Activated T-helper 2 cell treated with anti-CD3 and anti-CD28 coated beads, Interferon-gamma antibody, Interleukin-2, Interleukin-4, amounts not matched to agents 10 μg/mL and 5 μg/mL and 100 μg/mL, durations not matched to agents 14 hours and 24 hours and 36 hours (primary cell): ENCODE measurements at regions not wholly inside any gene's neighbourhood (a gene's known extent, or its start where the extent isn't known, plus 50 kb on each side); places are given as distances from the start of the nearest gene placed in this dataset.

Source experiments
- DNase-seq: peaks from one replicate; pipeline ENCODE4 v3.0.0; 2021; ENCODE audit warnings: low spot score
- H3K27ac Mint-ChIP-seq: one replicate; pipeline ENCODE4 v1.8.0; 2021; ENCODE audit warnings: mixed read lengths
- H3K27me3 Mint-ChIP-seq: one replicate; pipeline ENCODE4 v1.8.0; 2021; ENCODE audit warnings: low read depth, mixed read lengths
- H3K36me3 Mint-ChIP-seq: one replicate; pipeline ENCODE4 v1.8.0; 2021; ENCODE audit warnings: low read depth, mixed read lengths
- H3K4me1 Mint-ChIP-seq: one replicate; pipeline ENCODE4 v1.8.0; 2021; ENCODE audit warnings: low read depth, mixed read lengths
- H3K4me3 Mint-ChIP-seq: one replicate; pipeline ENCODE4 v1.8.0; 2021; ENCODE audit warnings: low read depth, mild to moderate bottlenecking, moderate library complexity, mixed read lengths
- H3K9me3 Mint-ChIP-seq: one replicate; pipeline ENCODE4 v1.8.0; 2021; ENCODE audit warnings: mixed read lengths
- intact Hi-C: fragments of 100-400 bp; cut with micrococcal nuclease; formaldehyde crosslinking; loops from one replicate; pipeline ENCODE4 v1.15.1; 2023

DNA sequence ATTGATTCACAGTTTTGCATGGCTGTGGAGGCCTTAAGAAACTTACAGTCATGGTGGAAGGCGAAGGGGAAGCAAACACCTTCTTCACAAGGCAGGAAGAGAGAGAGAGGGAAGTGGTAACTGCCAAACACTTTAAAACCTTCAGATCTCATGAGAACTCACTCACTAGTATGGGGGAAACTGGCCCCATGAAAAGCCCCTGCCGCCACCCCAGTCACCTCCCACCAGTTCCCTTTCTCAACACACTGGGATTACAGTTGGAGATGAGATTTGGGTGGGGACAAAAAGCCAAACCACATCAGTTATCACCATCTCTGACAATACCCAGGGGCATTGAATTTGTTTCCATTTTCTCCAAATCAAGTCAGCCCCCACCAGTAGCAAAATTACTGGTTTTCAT, 740.4 kb downstream of the GATA3 start:
- peaks cover 11% of the 10 kb centered on the region for H3K4me1 Mint-ChIP-seq
- intact Hi-C loops, result no loop called here
- H3K27me3 Mint-ChIP-seq, result no peaks in the 10 kb centered on the region
- no peak for DNase-seq
- peaks cover 31% of the 10 kb centered on the region for H3K36me3 Mint-ChIP-seq
- peak overlapping the region; percentile 72 for H3K27ac Mint-ChIP-seq
- peaks cover 33% of the 10 kb centered on the region for H3K9me3 Mint-ChIP-seq
- no peak overlapping the region for H3K4me3 Mint-ChIP-seq

DNA sequence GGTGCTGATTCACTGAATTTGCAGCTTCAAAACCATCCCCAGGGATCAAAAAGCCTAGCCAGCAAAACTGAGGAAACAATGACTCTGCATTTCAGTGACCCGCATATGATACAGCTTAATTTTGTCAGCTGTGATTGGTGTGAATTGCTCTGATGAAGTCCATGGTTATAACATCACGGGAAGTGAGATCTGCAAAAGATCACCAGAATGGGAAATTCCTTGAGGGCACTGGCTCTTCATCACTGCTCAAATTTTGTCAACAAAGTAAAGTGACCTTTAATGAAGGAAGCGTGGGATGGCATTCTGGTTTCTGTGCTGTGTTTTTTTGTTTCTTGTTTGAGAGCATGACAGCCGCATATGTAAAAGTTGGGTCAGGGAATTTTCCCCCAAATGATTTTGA, 745.9 kb downstream of the GATA3 start:
- Mint-ChIP-seq H3K9me3 (peaks cover 20% of the 10 kb centered on the region), H3K4me3 (no peak overlapping the region), H3K4me1 (peaks cover 16% of the 10 kb centered on the region), H3K27ac (peak overlapping the region; percentile 40), H3K27me3 (no peaks in the 10 kb centered on the region), H3K36me3 (peaks cover 26% of the 10 kb centered on the region)
- no peak for DNase-seq
- intact Hi-C loops, result loop anchor here (1.0 kb wide), 2 partner anchors 30 to 384 kb away; no protein-coding TSS in a partner anchor

DNA sequence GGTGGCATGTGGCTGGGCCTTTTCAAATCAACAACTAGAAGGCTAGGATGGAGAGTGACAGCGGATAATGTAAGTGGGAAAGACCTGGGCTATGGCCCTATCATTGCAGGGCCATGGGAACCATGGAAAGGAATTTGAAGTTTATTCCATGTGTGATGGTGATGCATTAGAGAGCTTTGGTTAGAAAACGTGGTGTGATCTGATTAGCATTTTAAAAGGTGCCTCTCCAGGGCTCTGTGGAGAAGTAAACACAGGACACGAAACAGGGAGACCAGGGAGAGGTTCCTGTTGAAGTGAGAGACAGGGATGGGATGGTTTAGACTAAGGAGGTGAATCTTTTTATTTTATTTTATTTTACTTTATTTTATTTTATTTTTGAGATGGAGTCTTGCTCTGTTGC, 749.5 kb downstream of the GATA3 start:
- Mint-ChIP-seq H3K27me3 (no peaks in the 10 kb centered on the region), H3K9me3 (peaks cover 22% of the 10 kb centered on the region), H3K36me3 (peaks cover 30% of the 10 kb centered on the region), H3K4me3 (no peak overlapping the region), H3K27ac (no peak overlapping the region), H3K4me1 (peaks cover 17% of the 10 kb centered on the region)
- intact Hi-C loops, result no loop called here
- no peak for DNase-seq

DNA sequence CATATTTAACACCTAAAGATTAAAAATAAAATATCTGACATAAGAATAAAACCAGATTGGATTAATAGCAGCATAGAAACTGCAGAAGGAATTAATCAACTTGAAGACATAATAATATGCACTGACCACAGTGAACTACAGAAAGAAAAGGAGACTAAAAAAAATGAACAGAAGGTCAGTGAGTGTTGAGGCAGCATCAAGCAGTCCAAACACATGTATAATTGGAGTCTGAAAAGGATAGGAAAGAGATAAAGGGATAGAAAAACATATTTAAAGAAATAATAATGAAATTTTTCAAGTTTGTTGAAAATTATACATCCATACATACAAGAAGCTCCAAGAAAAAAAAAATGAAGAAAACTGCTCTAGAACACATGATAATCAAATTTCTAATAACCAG, 756.2 kb downstream of the GATA3 start:
- intact Hi-C loops, result no loop called here
- DNase-seq, result no peak
- peaks cover 26% of the 10 kb centered on the region for H3K36me3 Mint-ChIP-seq
- no peaks in the 10 kb centered on the region for H3K27me3 Mint-ChIP-seq
- no peak overlapping the region for H3K4me3 Mint-ChIP-seq
- H3K27ac Mint-ChIP-seq, result no peak overlapping the region
- peaks cover 34% of the 10 kb centered on the region for H3K9me3 Mint-ChIP-seq
- H3K4me1 Mint-ChIP-seq, result peaks cover 6% of the 10 kb centered on the region

DNA sequence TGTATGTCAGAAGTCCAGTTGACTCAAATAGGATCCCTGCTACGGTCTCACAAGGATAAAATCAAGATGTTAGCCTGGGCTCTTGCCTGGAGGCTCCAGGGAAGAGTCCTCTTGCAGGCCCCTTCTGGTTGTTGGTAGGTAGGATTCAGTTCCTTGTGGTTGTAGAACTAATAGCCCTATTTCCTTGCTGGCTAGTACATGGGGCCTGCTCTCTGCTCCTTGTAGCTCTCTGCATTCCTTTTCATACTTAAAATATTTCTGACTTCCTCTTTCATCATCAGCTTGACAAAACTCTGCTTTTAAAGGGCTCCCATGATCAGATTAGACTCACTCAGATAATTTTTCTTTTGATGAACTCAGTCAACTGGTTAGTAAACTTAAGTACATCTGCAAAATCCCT, 756.7 kb downstream of the GATA3 start:
- no peak overlapping the region for H3K4me3 Mint-ChIP-seq
- peaks cover 6% of the 10 kb centered on the region for H3K4me1 Mint-ChIP-seq
- no peak for DNase-seq
- peaks cover 32% of the 10 kb centered on the region for H3K9me3 Mint-ChIP-seq
- H3K36me3 Mint-ChIP-seq, result peaks cover 25% of the 10 kb centered on the region
- intact Hi-C loops, result no loop called here
- H3K27me3 Mint-ChIP-seq, result no peaks in the 10 kb centered on the region
- no peak overlapping the region for H3K27ac Mint-ChIP-seq

DNA sequence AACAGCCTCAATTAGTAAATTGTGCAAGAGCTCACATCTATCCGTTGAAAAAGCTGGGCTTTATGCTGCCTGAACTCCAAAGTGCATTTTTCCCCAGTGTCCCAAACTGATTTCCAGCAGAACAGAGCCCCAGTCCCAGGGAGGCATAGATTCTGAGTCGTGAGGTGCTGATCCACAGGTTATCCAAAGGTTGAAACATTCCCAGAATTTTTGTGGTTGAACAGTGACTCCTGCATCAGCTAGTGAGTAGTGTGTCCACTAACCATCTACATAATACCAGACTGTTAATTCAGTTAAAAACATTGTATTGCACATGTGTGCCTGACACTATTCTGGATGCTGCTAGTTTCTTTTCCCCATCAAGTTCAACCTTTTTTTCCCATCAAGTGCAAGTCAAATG, 761.5 kb downstream of the GATA3 start:
- H3K4me1 Mint-ChIP-seq, result peaks cover 3% of the 10 kb centered on the region
- H3K27ac Mint-ChIP-seq, result no peak overlapping the region
- peaks cover 16% of the 10 kb centered on the region for H3K9me3 Mint-ChIP-seq
- H3K36me3 Mint-ChIP-seq, result peaks cover 9% of the 10 kb centered on the region
- intact Hi-C loops, result no loop called here
- no peaks in the 10 kb centered on the region for H3K27me3 Mint-ChIP-seq
- DNase-seq, result no peak
- H3K4me3 Mint-ChIP-seq, result no peak overlapping the region

DNA sequence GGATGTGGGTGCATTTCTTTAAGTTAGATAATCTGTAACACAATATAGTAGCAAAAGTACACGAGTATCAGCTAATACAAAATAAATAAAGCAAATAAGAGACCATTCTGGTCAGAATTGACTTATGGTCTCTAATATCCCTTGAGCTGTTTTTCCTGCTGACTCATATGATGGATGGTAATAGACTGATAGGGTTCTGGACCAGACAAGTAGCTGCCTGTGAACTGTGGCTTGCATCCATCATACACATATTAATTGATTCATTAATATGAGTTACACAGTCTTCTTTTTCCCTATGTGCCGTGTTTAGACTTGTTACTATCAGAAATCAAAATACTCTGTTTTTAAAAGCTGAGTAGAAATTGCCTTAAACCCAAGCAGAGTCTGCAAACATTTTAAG, 762.8 kb downstream of the GATA3 start:
- no peak for DNase-seq
- Mint-ChIP-seq H3K27ac (no peak overlapping the region), H3K9me3 (peaks cover 12% of the 10 kb centered on the region), H3K4me1 (peaks cover 3% of the 10 kb centered on the region), H3K36me3 (peaks cover 5% of the 10 kb centered on the region), H3K27me3 (no peaks in the 10 kb centered on the region), H3K4me3 (no peak overlapping the region)
- intact Hi-C loops, result no loop called here

DNA sequence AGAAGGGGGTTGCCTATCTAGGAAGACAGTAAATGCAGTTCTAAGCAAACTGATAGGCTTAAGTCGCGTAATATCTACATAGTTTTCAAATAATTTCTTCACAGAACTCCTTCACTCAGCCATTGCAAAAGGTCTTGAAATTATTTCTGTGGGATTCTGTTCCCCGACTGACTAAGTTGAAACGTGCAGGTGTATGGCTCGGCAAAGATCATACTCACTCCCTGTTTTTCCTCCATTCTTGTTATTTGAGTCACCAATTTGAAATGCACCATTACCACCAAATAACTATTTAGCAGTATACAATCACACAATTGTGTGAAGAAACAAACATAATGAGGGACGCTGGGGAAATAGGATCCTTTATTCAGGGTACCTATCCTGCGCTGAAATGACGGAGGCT, 771.1 kb downstream of the GATA3 start:
- DNase-seq, result no peak
- peaks cover 3% of the 10 kb centered on the region for H3K36me3 Mint-ChIP-seq
- H3K4me1 Mint-ChIP-seq, result peaks cover 14% of the 10 kb centered on the region
- no peak overlapping the region for H3K4me3 Mint-ChIP-seq
- H3K27me3 Mint-ChIP-seq, result no peaks in the 10 kb centered on the region
- intact Hi-C loops, result no loop called here
- H3K9me3 Mint-ChIP-seq, result peaks cover 2% of the 10 kb centered on the region
- no peak overlapping the region for H3K27ac Mint-ChIP-seq

DNA sequence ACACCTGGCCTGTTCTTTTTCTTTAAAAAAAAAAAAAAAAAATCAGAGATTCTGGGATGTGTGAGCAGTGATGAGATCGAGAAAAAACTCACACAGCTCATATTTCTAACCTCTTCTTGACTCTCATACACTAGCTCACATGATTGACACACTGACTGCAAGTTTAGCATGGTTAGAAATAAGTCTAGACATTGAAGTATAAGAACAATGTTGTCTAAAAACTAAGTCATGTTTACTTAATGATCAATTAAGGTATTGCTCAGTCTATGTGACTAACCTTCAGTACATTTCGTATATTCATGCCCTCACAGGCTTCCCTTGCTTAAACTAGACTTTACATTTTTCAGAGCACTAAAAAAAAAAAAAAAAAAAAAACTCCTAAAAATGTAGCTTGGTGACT, 775.1 kb downstream of the GATA3 start:
- Mint-ChIP-seq H3K9me3 (peaks cover 6% of the 10 kb centered on the region), H3K27ac (peak overlapping the region; percentile 85), H3K4me3 (no peak overlapping the region), H3K4me1 (peaks cover 32% of the 10 kb centered on the region), H3K27me3 (no peaks in the 10 kb centered on the region), H3K36me3 (peaks cover 6% of the 10 kb centered on the region)
- intact Hi-C loops, result no loop called here
- DNase-seq, result no peak

DNA sequence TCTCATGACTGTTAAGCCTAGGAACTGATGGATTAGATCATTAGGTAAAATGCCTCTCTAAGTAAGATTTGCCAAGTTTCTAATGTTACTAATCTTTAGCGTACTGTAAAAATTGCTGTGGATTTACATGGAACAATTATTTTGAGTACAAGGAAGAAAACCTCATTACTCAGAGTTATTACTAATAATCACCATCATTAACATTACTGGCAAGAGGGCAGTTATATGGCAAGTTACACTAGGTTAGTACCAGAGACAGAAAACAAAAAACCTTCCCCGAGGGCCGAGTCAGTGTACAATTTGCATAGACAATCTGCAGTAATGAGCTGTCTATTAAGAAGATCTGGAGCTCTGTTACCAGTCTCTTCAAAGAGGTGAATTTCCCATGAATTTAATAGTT, 775.6 kb downstream of the GATA3 start:
- Mint-ChIP-seq H3K4me3 (no peak overlapping the region), H3K27ac (peak overlapping the region; percentile 85), H3K27me3 (no peaks in the 10 kb centered on the region), H3K36me3 (peaks cover 6% of the 10 kb centered on the region), H3K9me3 (peaks cover 4% of the 10 kb centered on the region), H3K4me1 (peaks cover 37% of the 10 kb centered on the region)
- intact Hi-C loops, result loop anchor here (1.0 to 10.0 kb wide), 13 partner anchors 30 to 955 kb away; no protein-coding TSS in a partner anchor
- no peak for DNase-seq

DNA sequence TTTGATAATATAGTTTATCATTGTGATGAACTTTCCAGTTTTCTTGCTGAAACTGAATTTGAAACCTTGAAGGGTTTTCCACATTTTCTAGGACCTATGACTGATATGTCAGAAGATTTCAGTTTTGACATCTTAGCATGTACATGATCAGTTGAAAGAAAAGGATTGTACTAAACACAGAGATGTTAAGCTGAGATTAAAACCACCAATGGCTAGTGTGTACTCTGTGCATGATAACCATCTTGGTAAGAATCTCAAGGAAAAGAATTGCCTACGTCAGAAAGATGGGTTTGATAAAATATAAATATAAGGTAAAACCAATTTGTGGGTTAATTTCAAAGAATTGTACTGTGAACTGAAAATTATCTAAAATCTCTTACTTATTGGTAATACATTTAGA, 776.4 kb downstream of the GATA3 start:
- peaks cover 4% of the 10 kb centered on the region for H3K9me3 Mint-ChIP-seq
- H3K27me3 Mint-ChIP-seq, result no peaks in the 10 kb centered on the region
- peaks cover 40% of the 10 kb centered on the region for H3K4me1 Mint-ChIP-seq
- no peak overlapping the region for H3K4me3 Mint-ChIP-seq
- intact Hi-C loops, result loop anchor here (1.0 to 10.0 kb wide), 15 partner anchors 31 to 956 kb away; no protein-coding TSS in a partner anchor
- H3K27ac Mint-ChIP-seq, result peak overlapping the region; percentile 85
- DNase-seq, result no peak
- H3K36me3 Mint-ChIP-seq, result peaks cover 6% of the 10 kb centered on the region

DNA sequence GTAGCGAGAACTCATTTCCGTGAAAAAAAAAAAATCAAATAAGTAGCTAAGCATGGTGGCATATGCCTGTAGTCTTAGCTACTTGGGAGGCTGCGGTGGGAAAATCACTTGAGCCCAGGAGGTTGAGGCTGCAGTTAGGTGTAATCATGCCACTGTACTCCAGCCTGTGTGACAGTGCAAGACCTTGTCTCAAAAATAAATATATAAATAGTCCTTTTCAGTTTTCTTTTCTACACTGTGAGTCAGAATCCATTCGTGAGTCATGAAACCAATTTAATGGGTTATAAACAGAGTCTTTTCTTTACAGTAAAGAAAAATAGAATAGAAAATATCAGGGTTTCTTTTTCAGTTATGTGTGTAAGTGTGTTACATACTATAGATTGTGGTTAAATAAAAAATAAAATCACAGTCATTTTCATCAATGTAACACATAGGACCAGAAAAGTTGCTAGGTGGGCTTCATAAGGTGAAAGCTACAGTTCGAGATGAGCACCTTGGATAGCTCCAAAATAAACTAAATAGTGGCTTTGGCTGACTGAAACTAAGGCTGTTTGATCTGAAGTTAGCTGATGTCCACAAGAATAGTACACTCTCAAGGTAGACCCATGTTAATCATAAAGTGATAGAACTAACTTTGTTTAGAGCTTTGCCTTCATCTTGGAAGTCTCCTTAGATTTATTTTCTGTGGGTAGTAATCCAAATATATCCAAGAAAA, 781.1 kb downstream of the GATA3 start:
- intact Hi-C loops, result loop anchor here (10.0 kb wide), 1 partner anchor 961 kb away; no protein-coding TSS in a partner anchor
- Mint-ChIP-seq H3K4me3 (no peak overlapping the region), H3K4me1 (peaks cover 36% of the 10 kb centered on the region), H3K9me3 (peaks cover 31% of the 10 kb centered on the region), H3K36me3 (peaks cover 23% of the 10 kb centered on the region), H3K27me3 (no peaks in the 10 kb centered on the region), H3K27ac (no peak overlapping the region)
- no peak for DNase-seq

DNA sequence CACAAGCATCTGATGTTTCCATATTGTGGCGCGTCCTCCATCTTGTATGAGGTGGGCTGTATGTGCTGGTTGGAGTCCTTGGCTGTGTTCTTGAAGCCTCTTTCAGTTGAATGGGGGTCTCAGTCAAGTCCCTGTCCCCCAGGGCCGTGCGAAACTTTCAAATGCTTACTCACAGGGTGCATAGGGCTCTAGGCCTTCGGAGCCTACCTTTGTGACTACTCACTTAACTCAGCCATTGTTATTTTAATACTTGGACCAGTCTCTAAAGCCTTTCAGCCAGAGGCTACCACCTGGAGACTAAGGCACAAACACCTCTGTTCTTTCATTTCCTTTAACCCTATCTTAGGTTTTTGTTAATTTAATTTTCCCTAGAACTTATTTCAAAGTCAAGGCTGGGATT, 785.9 kb downstream of the GATA3 start:
- no peak for DNase-seq
- peaks cover 49% of the 10 kb centered on the region for H3K9me3 Mint-ChIP-seq
- H3K36me3 Mint-ChIP-seq, result peaks cover 28% of the 10 kb centered on the region
- H3K4me1 Mint-ChIP-seq, result peaks cover 10% of the 10 kb centered on the region
- no peaks in the 10 kb centered on the region for H3K27me3 Mint-ChIP-seq
- no peak overlapping the region for H3K4me3 Mint-ChIP-seq
- intact Hi-C loops, result no loop called here
- H3K27ac Mint-ChIP-seq, result no peak overlapping the region
